Fibroblast of lung (primary cell): ENCODE measurements at regions not wholly inside any gene's neighbourhood (a gene's known extent, or its start where the extent isn't known, plus 50 kb on each side); places are given as distances from the start of the nearest gene placed in this dataset.

Experiments used
- DNase-seq, 2 donors: peaks; one replicate each; pipeline versions ENCODE4 v3.0.0 to v3.0.0-alpha.2; 2010; ENCODE audit warnings: low read depth in 2 of 2
- H2AFZ ChIP-seq: 2 replicates; pipeline ENCODE4 v1.5.1; 2012; ENCODE audit warnings: low read length, control low read depth, inconsistent platforms
- H3K27ac ChIP-seq: 2 replicates; pipeline ENCODE4 v1.5.1; 2011; ENCODE audit warnings: low read length, control low read depth; ENCODE audit not compliant: insufficient read depth
- H3K27me3 ChIP-seq: 2 replicates; pipeline ENCODE4 v1.5.1; 2011; ENCODE audit warnings: mild to moderate bottlenecking, low read length; ENCODE audit not compliant: control insufficient read depth, insufficient read depth
- H3K36me3 ChIP-seq: 2 replicates; pipeline ENCODE4 v1.5.1; 2011; ENCODE audit warnings: low read length; ENCODE audit not compliant: control insufficient read depth, insufficient read depth
- H3K4me1 ChIP-seq: 2 replicates; pipeline ENCODE4 v1.5.1; 2011; ENCODE audit warnings: low read length; ENCODE audit not compliant: control insufficient read depth, insufficient read depth; ENCODE audit errors: extremely low read depth
- H3K4me2 ChIP-seq: 2 replicates; pipeline ENCODE4 v1.5.1; 2011; ENCODE audit warnings: low read length, control low read depth; ENCODE audit not compliant: insufficient read depth; ENCODE audit errors: extremely low read depth
- H3K4me3 ChIP-seq, 4 experiments: fragments of 200-600 bp in 1 of 4; sonication (generic) in 1 of 4; replicated peaks in 1 of 4; 2 replicates each; pipeline ENCODE4 v1.5.1; 2011 to 2016; ENCODE audit warnings: low read length in 4 of 4, low read depth in 3 of 4, mild to moderate bottlenecking in 3 of 4, control low read depth in 2 of 4, inconsistent platforms in 1 of 4, mixed read lengths in 1 of 4; ENCODE audit not compliant: insufficient read depth in 1 of 4; ENCODE audit errors: control extremely low read depth in 1 of 4
- H3K79me2 ChIP-seq: 2 replicates; pipeline ENCODE4 v1.5.1; 2012; ENCODE audit warnings: mild to moderate bottlenecking, low read length, inconsistent platforms; ENCODE audit not compliant: control insufficient read depth, insufficient read depth
- H3K9ac ChIP-seq: 2 replicates; pipeline ENCODE4 v1.5.1; 2011; ENCODE audit warnings: mild to moderate bottlenecking, low read length, control low read depth; ENCODE audit not compliant: insufficient read depth
- H3K9me3 ChIP-seq: 2 replicates; pipeline ENCODE4 v1.5.1; 2012; ENCODE audit warnings: low read depth, low read length; ENCODE audit not compliant: control insufficient read depth, insufficient read depth
- H4K20me1 ChIP-seq: 2 replicates; pipeline ENCODE4 v1.5.1; 2011; ENCODE audit warnings: low read length; ENCODE audit not compliant: control insufficient read depth, insufficient read depth; ENCODE audit errors: extremely low read depth
- CTCF ChIP-seq, 2 donors: IDR thresholded peaks in 1 of 2; conservative IDR thresholded peaks in 1 of 2; 1 replicate in 1 of 2; 2 replicates in 1 of 2; pipeline ENCODE4 v1.5.1; 2011 to 2012; ENCODE audit warnings: low read length in 2 of 2, control low read depth in 1 of 2, inconsistent platforms in 1 of 2, low read depth in 1 of 2, mild to moderate bottlenecking in 1 of 2
- EZH2 ChIP-seq: IDR thresholded peaks from 2 replicates; pipeline ENCODE4 v1.5.1; 2012; ENCODE audit warnings: low read length, control low read depth, mild to moderate bottlenecking; ENCODE audit errors: missing control alignments

- Histone ChIP-seq H4K20me1 (no peaks in the 10 kb centered on the region), H3K79me2 (no peaks in the 10 kb centered on the region), H3K4me2 (no peak overlapping the region), H3K9me3 (no peaks in the 10 kb centered on the region), H2AFZ (no peak overlapping the region), H3K27me3 (no peaks in the 10 kb centered on the region), H3K36me3 (no peaks in the 10 kb centered on the region), H3K4me3 (no peak overlapping the region), H3K9ac (no peak overlapping the region), H3K27ac (no peak overlapping the region), H3K4me1 (no peaks in the 10 kb centered on the region)
- no peak for DNase-seq
- TF ChIP-seq EZH2 (no peak), CTCF (conservative IDR thresholded peaks at IDR 0.05 in 1 of 2, IDR thresholded peaks at IDR 0.05 in 1 of 2; ENCODE audit: low read depth in 1 of 2, low read length in 2 of 2) (no peak)
Measured at GRCh38 chr6:19009769-19010168, 622.6 kb downstream of the RNF144B start.

- Histone ChIP-seq H3K4me1 (no peaks in the 10 kb centered on the region), H3K9ac (no peak overlapping the region), H3K9me3 (no peaks in the 10 kb centered on the region), H4K20me1 (no peaks in the 10 kb centered on the region), H3K27ac (no peak overlapping the region), H2AFZ (no peak overlapping the region), H3K36me3 (no peaks in the 10 kb centered on the region), H3K4me3 (no peak overlapping the region), H3K27me3 (no peaks in the 10 kb centered on the region), H3K4me2 (no peak overlapping the region), H3K79me2 (no peaks in the 10 kb centered on the region)
- TF ChIP-seq EZH2, result no peak
- no peak for TF ChIP-seq CTCF (conservative IDR thresholded peaks at IDR 0.05 in 1 of 2, IDR thresholded peaks at IDR 0.05 in 1 of 2; ENCODE audit: low read depth in 1 of 2, low read length in 2 of 2)
- peak in 1 of 2 donors; percentile 63 for DNase-seq
Measured at GRCh38 chr6:19013026-19013705, 626.0 kb downstream of the RNF144B start.

GRCh38 chr6:19024737-19025136 lies 637.6 kb downstream of the RNF144B start:
- H3K79me2 ChIP-seq, result no peaks in the 10 kb centered on the region
- no peak overlapping the region for H3K4me3 ChIP-seq
- no peaks in the 10 kb centered on the region for H3K27me3 ChIP-seq
- DNase-seq, result peak; percentile 37 to 40
- no peak overlapping the region for H3K4me2 ChIP-seq
- no peak overlapping the region for H2AFZ ChIP-seq
- H3K9ac ChIP-seq, result no peak overlapping the region
- TF ChIP-seq EZH2 (no peak), CTCF (conservative IDR thresholded peaks at IDR 0.05 in 1 of 2, IDR thresholded peaks at IDR 0.05 in 1 of 2; ENCODE audit: low read depth in 1 of 2, low read length in 2 of 2) (peak; percentile 32 to 61)
- no peaks in the 10 kb centered on the region for H3K9me3 ChIP-seq
- H3K4me1 ChIP-seq, result no peaks in the 10 kb centered on the region
- no peaks in the 10 kb centered on the region for H4K20me1 ChIP-seq
- H3K27ac ChIP-seq, result no peak overlapping the region
- H3K36me3 ChIP-seq, result no peaks in the 10 kb centered on the region
